ENCODE measurements at regions not wholly inside any gene's neighbourhood (a gene's known extent, or its start where the extent isn't known, plus 50 kb on each side); places are given as distances from the start of the nearest gene placed in this dataset.
"Not testable (repeated sequence)": the region's sequence is repeated elsewhere in the genome, so short reads cannot be mapped to it uniquely, and the experiment has no call there.

GRCh38 chr7:97234494-97234893 is 117.0 kb downstream of the SDHAF3 start:
- DNase-seq = not testable (repeated sequence)

- DNase-seq = no peak
Measured at GRCh38 chr7:97246317-97246716, 128.8 kb downstream of the SDHAF3 start.

- DNase-seq = not testable (repeated sequence)
Measured at GRCh38 chr7:97258187-97258586, 140.7 kb downstream of the SDHAF3 start.

- DNase-seq = no peak
Measured at GRCh38 chr7:97269741-97270140, 152.2 kb downstream of the SDHAF3 start.

- no peak for DNase-seq
Measured at GRCh38 chr7:97270280-97270679, 152.8 kb downstream of the SDHAF3 start.

GRCh38 chr7:97271619-97272018 is 154.1 kb downstream of the SDHAF3 start:
- DNase-seq = no peak

- DNase-seq = no peak
Measured at GRCh38 chr7:97272237-97272975, 154.9 kb downstream of the SDHAF3 start.

GRCh38 chr7:97275475-97275874 is 158.0 kb downstream of the SDHAF3 start:
- DNase-seq = no peak

- DNase-seq = no peak
Measured at GRCh38 chr7:97280950-97281349, 163.5 kb downstream of the SDHAF3 start.

- no peak for DNase-seq
Measured at GRCh38 chr7:97285348-97285747, 167.8 kb downstream of the SDHAF3 start.

- no peak for DNase-seq
Measured at GRCh38 chr7:97293031-97293430, 175.5 kb downstream of the SDHAF3 start.

- DNase-seq = no peak
Measured at GRCh38 chr7:97298561-97298960, 181.1 kb downstream of the SDHAF3 start.

- no peak for DNase-seq
Measured at GRCh38 chr7:97305589-97305988, 188.1 kb downstream of the SDHAF3 start.

GRCh38 chr7:97307521-97308108 is 190.1 kb downstream of the SDHAF3 start:
- no peak for DNase-seq

GRCh38 chr7:97313900-97314299 is 196.4 kb downstream of the SDHAF3 start:
- no peak for DNase-seq

GRCh38 chr7:97317575-97317974 is 200.1 kb downstream of the SDHAF3 start:
- DNase-seq = no peak

GRCh38 chr7:97329871-97330270 is 212.4 kb downstream of the SDHAF3 start:
- DNase-seq = not testable (repeated sequence)

GRCh38 chr7:97337849-97338248 is 220.4 kb downstream of the SDHAF3 start:
- no peak for DNase-seq

GRCh38 chr7:97342512-97342911 is 225.0 kb downstream of the SDHAF3 start:
- DNase-seq = no peak

- no peak for DNase-seq
Measured at GRCh38 chr7:97346349-97346748, 228.9 kb downstream of the SDHAF3 start.

GRCh38 chr7:97351488-97351887 is 234.0 kb downstream of the SDHAF3 start:
- DNase-seq = no peak

GRCh38 chr7:97357459-97357858 is 240.0 kb downstream of the SDHAF3 start:
- DNase-seq = no peak

GRCh38 chr7:97372882-97373281 is 255.4 kb downstream of the SDHAF3 start:
- no peak for DNase-seq

- no peak for DNase-seq
Measured at GRCh38 chr7:97373736-97374135, 256.2 kb downstream of the SDHAF3 start.

GRCh38 chr7:97377713-97378112 is 260.2 kb downstream of the SDHAF3 start:
- DNase-seq = no peak
